Nephron (organoid): ENCODE measurements at regions not wholly inside any gene's neighbourhood (a gene's known extent, or its start where the extent isn't known, plus 50 kb on each side); places are given as distances from the start of the nearest gene placed in this dataset.

Experiments used
- H3K27ac Mint-ChIP-seq, 3 experiments: 2 replicates each; pipeline ENCODE4 v1.8.0; 2020; ENCODE audit warnings: mixed read lengths in 3 of 3, mild to moderate bottlenecking in 2 of 3, moderate library complexity in 1 of 3
- H3K27me3 Mint-ChIP-seq: 2 replicates; pipeline ENCODE4 v1.8.0; 2021; ENCODE audit warnings: low read depth, mild to moderate bottlenecking, moderate library complexity, mixed read lengths
- H3K36me3 Mint-ChIP-seq: 2 replicates; pipeline ENCODE4 v1.8.0; 2020; ENCODE audit warnings: low read depth, mixed read lengths
- H3K4me1 Mint-ChIP-seq: 2 replicates; pipeline ENCODE4 v1.8.0; 2020; ENCODE audit warnings: mixed read lengths
- H3K4me3 Mint-ChIP-seq, 3 experiments: 2 replicates each; pipeline ENCODE4 v1.8.0; 2020; ENCODE audit warnings: mild to moderate bottlenecking in 3 of 3, mixed read lengths in 3 of 3, moderate library complexity in 2 of 3
- H3K9me3 Mint-ChIP-seq: 2 replicates; pipeline ENCODE4 v1.8.0; 2020; ENCODE audit warnings: mixed read lengths
- TF ChIP-seq, protein P1 (sequence below), 3 experiments: fragments of 200-600 bp; sonication (generic); IDR thresholded peaks; one replicate each; pipeline ENCODE4 v1.5.0; 2021; ENCODE audit warnings: antibody characterized with exemption in 3 of 3; ENCODE audit not compliant: unreplicated experiment in 3 of 3

GRCh38 chr6:105794870-105795269 is 291.3 kb upstream of the PRDM1 start:
- Mint-ChIP-seq H3K27ac (no peak overlapping the region), H3K4me1 (peaks cover 15% of the 10 kb centered on the region), H3K4me3 (no peak overlapping the region), H3K27me3 (peaks cover 13% of the 10 kb centered on the region), H3K9me3 (no peaks in the 10 kb centered on the region), H3K36me3 (no peaks in the 10 kb centered on the region)
- TF ChIP-seq, protein P1, sequence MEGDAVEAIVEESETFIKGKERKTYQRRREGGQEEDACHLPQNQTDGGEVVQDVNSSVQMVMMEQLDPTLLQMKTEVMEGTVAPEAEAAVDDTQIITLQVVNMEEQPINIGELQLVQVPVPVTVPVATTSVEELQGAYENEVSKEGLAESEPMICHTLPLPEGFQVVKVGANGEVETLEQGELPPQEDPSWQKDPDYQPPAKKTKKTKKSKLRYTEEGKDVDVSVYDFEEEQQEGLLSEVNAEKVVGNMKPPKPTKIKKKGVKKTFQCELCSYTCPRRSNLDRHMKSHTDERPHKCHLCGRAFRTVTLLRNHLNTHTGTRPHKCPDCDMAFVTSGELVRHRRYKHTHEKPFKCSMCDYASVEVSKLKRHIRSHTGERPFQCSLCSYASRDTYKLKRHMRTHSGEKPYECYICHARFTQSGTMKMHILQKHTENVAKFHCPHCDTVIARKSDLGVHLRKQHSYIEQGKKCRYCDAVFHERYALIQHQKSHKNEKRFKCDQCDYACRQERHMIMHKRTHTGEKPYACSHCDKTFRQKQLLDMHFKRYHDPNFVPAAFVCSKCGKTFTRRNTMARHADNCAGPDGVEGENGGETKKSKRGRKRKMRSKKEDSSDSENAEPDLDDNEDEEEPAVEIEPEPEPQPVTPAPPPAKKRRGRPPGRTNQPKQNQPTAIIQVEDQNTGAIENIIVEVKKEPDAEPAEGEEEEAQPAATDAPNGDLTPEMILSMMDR (IDR thresholded peaks at IDR 0.05; ENCODE audit: unreplicated experiment in 3 of 3): no peak

DNA sequence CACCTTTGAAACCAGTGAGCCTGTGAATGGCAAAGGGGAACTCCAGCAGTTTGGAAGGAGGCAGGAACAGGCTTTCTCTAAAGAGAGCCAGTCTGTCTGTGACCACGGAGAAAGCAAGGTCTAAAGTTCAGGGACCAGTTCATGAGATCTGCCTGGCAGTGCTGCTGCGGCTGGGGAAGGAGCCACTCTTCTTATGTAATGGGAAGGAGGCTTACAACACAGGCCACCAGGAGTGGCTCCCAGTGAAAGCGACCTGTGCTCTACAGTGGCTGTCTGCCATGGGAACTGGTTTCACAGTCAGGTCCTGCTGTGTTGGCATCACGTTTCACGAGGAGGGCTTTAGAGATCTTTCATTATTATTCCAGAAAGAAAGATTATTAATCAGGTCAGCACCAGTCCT is 291.9 kb upstream of the PRDM1 start:
- Mint-ChIP-seq H3K4me3 (no peak overlapping the region), H3K9me3 (no peaks in the 10 kb centered on the region), H3K27ac (peak overlapping the region in 1 of 3 experiments; percentile 71), H3K27me3 (peaks cover 13% of the 10 kb centered on the region), H3K36me3 (no peaks in the 10 kb centered on the region), H3K4me1 (peaks cover 12% of the 10 kb centered on the region)
- TF ChIP-seq, protein P1 (IDR thresholded peaks at IDR 0.05; ENCODE audit: unreplicated experiment in 3 of 3): no peak

DNA sequence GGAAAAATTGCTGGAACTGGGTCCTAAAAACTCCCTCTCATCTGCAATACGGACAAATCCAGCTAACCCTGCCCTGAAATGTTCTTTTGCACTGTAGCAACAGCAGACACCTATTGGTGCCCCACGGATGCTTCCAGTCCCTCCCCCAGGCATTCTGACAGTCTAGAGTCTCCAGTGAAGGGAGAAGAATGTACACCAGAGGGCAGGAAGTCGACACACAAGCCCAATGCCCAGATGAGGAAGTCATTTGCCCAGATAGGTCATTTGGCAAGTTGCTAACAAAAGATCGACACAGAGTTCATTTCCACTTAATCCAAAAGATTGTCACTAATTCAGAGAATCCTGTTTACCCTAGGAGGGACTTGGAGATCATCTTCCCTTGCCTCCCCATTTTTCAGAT is 293.0 kb upstream of the PRDM1 start:
- H3K9me3 Mint-ChIP-seq: no peaks in the 10 kb centered on the region
- no peak overlapping the region for H3K4me3 Mint-ChIP-seq
- TF ChIP-seq, protein P1 (IDR thresholded peaks at IDR 0.05; ENCODE audit: unreplicated experiment in 3 of 3): no peak
- peaks cover 13% of the 10 kb centered on the region for H3K27me3 Mint-ChIP-seq
- H3K4me1 Mint-ChIP-seq: peaks cover 5% of the 10 kb centered on the region
- no peaks in the 10 kb centered on the region for H3K36me3 Mint-ChIP-seq
- H3K27ac Mint-ChIP-seq: no peak overlapping the region

GRCh38 chr6:105791583-105792318 is 294.4 kb upstream of the PRDM1 start:
- Mint-ChIP-seq H3K27me3 (peaks cover 13% of the 10 kb centered on the region), H3K27ac (no peak overlapping the region), H3K4me3 (no peak overlapping the region), H3K36me3 (no peaks in the 10 kb centered on the region), H3K4me1 (no peaks in the 10 kb centered on the region), H3K9me3 (no peaks in the 10 kb centered on the region)
- TF ChIP-seq, protein P1 (IDR thresholded peaks at IDR 0.05; ENCODE audit: unreplicated experiment in 3 of 3): no peak

GRCh38 chr6:105791179-105791578 is 295.0 kb upstream of the PRDM1 start:
- no peaks in the 10 kb centered on the region for H3K9me3 Mint-ChIP-seq
- no peak overlapping the region for H3K4me3 Mint-ChIP-seq
- TF ChIP-seq, protein P1 (IDR thresholded peaks at IDR 0.05; ENCODE audit: unreplicated experiment in 3 of 3): no peak
- peaks cover 13% of the 10 kb centered on the region for H3K27me3 Mint-ChIP-seq
- H3K27ac Mint-ChIP-seq: no peak overlapping the region
- H3K36me3 Mint-ChIP-seq: no peaks in the 10 kb centered on the region
- no peaks in the 10 kb centered on the region for H3K4me1 Mint-ChIP-seq

DNA sequence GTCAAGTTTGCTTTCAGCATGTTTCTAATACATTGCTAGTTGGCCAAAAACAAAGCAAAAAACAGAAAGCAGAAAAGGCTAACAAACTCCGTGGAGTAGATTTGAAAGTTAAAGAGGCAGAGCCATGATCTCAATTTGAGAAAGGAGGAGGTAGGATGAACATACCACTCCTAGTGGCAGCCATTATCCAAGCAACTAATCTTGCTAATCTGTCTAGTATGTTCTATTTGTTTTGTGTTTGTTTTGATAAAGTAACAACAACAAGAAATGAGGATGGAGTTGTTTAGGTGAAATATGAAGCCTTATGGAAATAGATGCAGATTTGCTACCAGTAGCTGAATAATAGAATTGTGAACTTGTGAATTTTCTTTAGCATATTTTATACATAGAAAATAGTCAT is 295.5 kb upstream of the PRDM1 start:
- H3K36me3 Mint-ChIP-seq: no peaks in the 10 kb centered on the region
- H3K4me3 Mint-ChIP-seq: no peak overlapping the region
- no peaks in the 10 kb centered on the region for H3K4me1 Mint-ChIP-seq
- TF ChIP-seq, protein P1 (IDR thresholded peaks at IDR 0.05; ENCODE audit: unreplicated experiment in 3 of 3): no peak
- peaks cover 8% of the 10 kb centered on the region for H3K27me3 Mint-ChIP-seq
- H3K9me3 Mint-ChIP-seq: no peaks in the 10 kb centered on the region
- H3K27ac Mint-ChIP-seq: no peak overlapping the region
